ENCODE measurements at regions not wholly inside any gene's neighbourhood (a gene's known extent, or its start where the extent isn't known, plus 50 kb on each side); places are given as distances from the start of the nearest gene placed in this dataset.

- no peak for DNase-seq
- Histone ChIP-seq H3K27ac (no peak overlapping the region), H3K36me3 (replicated peaks in 1 of 2) (no peaks in the 10 kb centered on the region), H3K4me1 (replicated peaks in 1 of 2) (no peaks in the 10 kb centered on the region), H3K4me3 (no peak overlapping the region), H3K9me3 (replicated peaks in 1 of 3) (no peaks in the 10 kb centered on the region), H3K27me3 (no peaks in the 10 kb centered on the region)
- TF ChIP-seq CTCF (IDR thresholded peaks at IDR 0.05) = no peak
- no peak for TF ChIP-seq POLR2A (IDR thresholded peaks at IDR 0.05)
- intact Hi-C loops (cut with DNase I) = no loop called here
- WGBS, 4 donors = 50 to 75% (median 61%) methylated on average over 4 of the region's 4 CpGs
Observed at GRCh38 chr4:177107288-177107921, 202.3 kb upstream of the NEIL3 start.

- intact Hi-C loops (cut with DNase I) = no loop called here
- DNase-seq = no peak
- Histone ChIP-seq H3K4me3 (no peak overlapping the region), H3K27ac (no peak overlapping the region), H3K9me3 (replicated peaks in 1 of 3) (no peaks in the 10 kb centered on the region), H3K27me3 (no peaks in the 10 kb centered on the region), H3K36me3 (replicated peaks in 1 of 2) (no peaks in the 10 kb centered on the region), H3K4me1 (replicated peaks in 1 of 2) (no peaks in the 10 kb centered on the region)
- WGBS, 4 donors = 63 to 84% (median 72%) methylated on average over 1 of the region's 1 CpG
- TF ChIP-seq POLR2A (IDR thresholded peaks at IDR 0.05) (no peak), CTCF (IDR thresholded peaks at IDR 0.05) (no peak)
Observed at GRCh38 chr4:177108708-177109107, 201.0 kb upstream of the NEIL3 start.

GRCh38 chr4:177109769-177110168, 199.9 kb upstream of the NEIL3 start:
- no peaks in the 10 kb centered on the region for H3K36me3 ChIP-seq (replicated peaks in 1 of 2)
- TF ChIP-seq CTCF (IDR thresholded peaks at IDR 0.05) = no peak
- no peak for TF ChIP-seq POLR2A (IDR thresholded peaks at IDR 0.05)
- H3K27ac ChIP-seq = no peak overlapping the region
- intact Hi-C loops (cut with DNase I) = no loop called here
- no peaks in the 10 kb centered on the region for H3K27me3 ChIP-seq
- no peaks in the 10 kb centered on the region for H3K4me1 ChIP-seq (replicated peaks in 1 of 2)
- H3K9me3 ChIP-seq (replicated peaks in 1 of 3) = no peaks in the 10 kb centered on the region
- no peak for DNase-seq
- no peak overlapping the region for H3K4me3 ChIP-seq
- WGBS, 4 donors = 67 to 88% (median 74%) methylated on average over 1 of the region's 1 CpG

- WGBS, 4 donors = 75 to 88% (median 82%) methylated on average over 3 of the region's 3 CpGs
- H3K27me3 ChIP-seq = no peaks in the 10 kb centered on the region
- TF ChIP-seq POLR2A (IDR thresholded peaks at IDR 0.05) (no peak), CTCF (IDR thresholded peaks at IDR 0.05) (no peak)
- DNase-seq = no peak
- no peaks in the 10 kb centered on the region for H3K36me3 ChIP-seq (replicated peaks in 1 of 2)
- H3K4me1 ChIP-seq (replicated peaks in 1 of 2) = no peaks in the 10 kb centered on the region
- no peak overlapping the region for H3K27ac ChIP-seq
- intact Hi-C loops (cut with DNase I) = no loop called here
- H3K9me3 ChIP-seq (replicated peaks in 1 of 3) = no peaks in the 10 kb centered on the region
- no peak overlapping the region for H3K4me3 ChIP-seq
Observed at GRCh38 chr4:177116161-177116560, 193.5 kb upstream of the NEIL3 start.

Measured in adrenal gland (tissue), 9 donors.